IPS DF 6.9 (cell line): ENCODE measurements at regions not wholly inside any gene's neighbourhood (a gene's known extent, or its start where the extent isn't known, plus 50 kb on each side); places are given as distances from the start of the nearest gene placed in this dataset.

ENCODE experiments used
- DNase-seq: peaks from one replicate; pipeline ENCODE4 v3.0.0-alpha.2; 2013; ENCODE audit warnings: low read depth, low spot score
- H3K27ac ChIP-seq: one replicate; pipeline ENCODE4 v1.5.1; 2013; ENCODE audit warnings: low read length, control low read depth
- H3K27me3 ChIP-seq: 2 replicates; pipeline ENCODE4 v1.6.1; 2013; ENCODE audit warnings: mild to moderate bottlenecking, low read length; ENCODE audit not compliant: control insufficient read depth, insufficient read depth
- H3K36me3 ChIP-seq: 2 replicates; pipeline ENCODE4 v1.6.1; 2013; ENCODE audit warnings: low read length; ENCODE audit not compliant: control insufficient read depth, insufficient read depth
- H3K4me1 ChIP-seq: 2 replicates; pipeline ENCODE4 v1.6.1; 2013; ENCODE audit warnings: low read length; ENCODE audit not compliant: control insufficient read depth, insufficient read depth
- H3K4me3 ChIP-seq: 2 replicates; pipeline ENCODE4 v1.5.1; 2013; ENCODE audit warnings: mild to moderate bottlenecking, low read length
- H3K9me3 ChIP-seq: 2 replicates; pipeline ENCODE4 v1.6.1; 2013; ENCODE audit warnings: low read length, inconsistent platforms; ENCODE audit not compliant: control insufficient read depth, insufficient read depth
- WGBS: extraction: QIAGEN DNeasy Blood & Tissue Kit; methylation state at CpG from one replicate; pipeline ENCODE4 v1.1.7; 2013; ENCODE audit warnings: mixed read lengths, missing lambda C conversion rate; ENCODE audit not compliant: insufficient read length, insufficient coverage; 5-methylcytosine and 5-hydroxymethylcytosine counted together

GRCh38 chr5:66346869-66347268 lies 202.8 kb downstream of the SREK1 start:
- no peak for DNase-seq
- H3K4me1 ChIP-seq, result no peaks in the 10 kb centered on the region
- H3K4me3 ChIP-seq, result no peak overlapping the region
- H3K27ac ChIP-seq, result no peak overlapping the region
- no peaks in the 10 kb centered on the region for H3K27me3 ChIP-seq
- no CpG with 5 or more reads among the region's 6 CpGs for WGBS
- no peaks in the 10 kb centered on the region for H3K9me3 ChIP-seq
- H3K36me3 ChIP-seq, result no peaks in the 10 kb centered on the region

- H3K4me1 ChIP-seq, result no peaks in the 10 kb centered on the region
- WGBS, result no CpG with 5 or more reads among the region's 4 CpGs
- no peak for DNase-seq
- H3K27ac ChIP-seq, result no peak overlapping the region
- H3K27me3 ChIP-seq, result no peaks in the 10 kb centered on the region
- H3K9me3 ChIP-seq, result no peaks in the 10 kb centered on the region
- no peaks in the 10 kb centered on the region for H3K36me3 ChIP-seq
- no peak overlapping the region for H3K4me3 ChIP-seq
Observed at GRCh38 chr5:66348387-66349125, 204.5 kb downstream of the SREK1 start.

GRCh38 chr5:66351813-66352212 lies 207.7 kb downstream of the SREK1 start:
- Histone ChIP-seq H3K27ac (no peak overlapping the region), H3K4me1 (no peaks in the 10 kb centered on the region), H3K27me3 (no peaks in the 10 kb centered on the region), H3K36me3 (no peaks in the 10 kb centered on the region), H3K4me3 (no peak overlapping the region), H3K9me3 (no peaks in the 10 kb centered on the region)
- WGBS, result no CpG with 5 or more reads among the region's 1 CpG
- DNase-seq, result no peak

- Histone ChIP-seq H3K4me1 (no peaks in the 10 kb centered on the region), H3K36me3 (no peaks in the 10 kb centered on the region), H3K27ac (no peak overlapping the region), H3K27me3 (no peaks in the 10 kb centered on the region), H3K4me3 (no peak overlapping the region), H3K9me3 (no peaks in the 10 kb centered on the region)
- no peak for DNase-seq
- WGBS, result no CpG with 5 or more reads among the region's 2 CpGs
Observed at GRCh38 chr5:66353186-66353585, 209.1 kb downstream of the SREK1 start.

- H3K4me3 ChIP-seq, result no peak overlapping the region
- DNase-seq, result no peak
- no peaks in the 10 kb centered on the region for H3K4me1 ChIP-seq
- no peaks in the 10 kb centered on the region for H3K9me3 ChIP-seq
- no peaks in the 10 kb centered on the region for H3K27me3 ChIP-seq
- WGBS, result no CpG with 5 or more reads among the region's 2 CpGs
- H3K27ac ChIP-seq, result no peak overlapping the region
- H3K36me3 ChIP-seq, result no peaks in the 10 kb centered on the region
Observed at GRCh38 chr5:66354422-66354821, 210.3 kb downstream of the SREK1 start.

- H3K27me3 ChIP-seq, result no peaks in the 10 kb centered on the region
- no peaks in the 10 kb centered on the region for H3K9me3 ChIP-seq
- no peaks in the 10 kb centered on the region for H3K4me1 ChIP-seq
- no peak for DNase-seq
- no peak overlapping the region for H3K4me3 ChIP-seq
- no peaks in the 10 kb centered on the region for H3K36me3 ChIP-seq
- no CpG with 5 or more reads among the region's 3 CpGs for WGBS
- H3K27ac ChIP-seq, result no peak overlapping the region
Observed at GRCh38 chr5:66356011-66356565, 212.0 kb downstream of the SREK1 start.

GRCh38 chr5:66358741-66359140 lies 214.6 kb downstream of the SREK1 start:
- WGBS, result no CpG with 5 or more reads among the region's 3 CpGs
- H3K36me3 ChIP-seq, result no peaks in the 10 kb centered on the region
- no peaks in the 10 kb centered on the region for H3K27me3 ChIP-seq

GRCh38 chr5:66361070-66361469 lies 217.0 kb downstream of the SREK1 start:
- Histone ChIP-seq H3K4me3 (no peak overlapping the region), H3K4me1 (no peaks in the 10 kb centered on the region; the same call in 1 of the 2 replicates), H3K9me3 (no peaks in the 10 kb centered on the region), H3K27ac (no peak overlapping the region), H3K27me3 (no peaks in the 10 kb centered on the region), H3K36me3 (no peaks in the 10 kb centered on the region)
- no peak for DNase-seq
- no CpG with 5 or more reads among the region's 3 CpGs for WGBS

More at GRCh38 chr5:66358741-66359140, 214.6 kb downstream of the SREK1 start:
- H3K9me3 ChIP-seq, result no peaks in the 10 kb centered on the region
- no peaks in the 10 kb centered on the region for H3K4me1 ChIP-seq
- no peak overlapping the region for H3K27ac ChIP-seq
- H3K4me3 ChIP-seq, result no peak overlapping the region
- no peak for DNase-seq

GRCh38 chr5:66362046-66362445 lies 217.9 kb downstream of the SREK1 start:
- DNase-seq, result no peak
- WGBS, result no CpG with 5 or more reads among the region's 6 CpGs
- no peaks in the 10 kb centered on the region for H3K9me3 ChIP-seq
- H3K27me3 ChIP-seq, result no peaks in the 10 kb centered on the region
- no peak overlapping the region for H3K27ac ChIP-seq
- no peak overlapping the region for H3K4me3 ChIP-seq
- no peaks in the 10 kb centered on the region for H3K36me3 ChIP-seq
- H3K4me1 ChIP-seq, result no peaks in the 10 kb centered on the region; the same call in 1 of the 2 replicates

GRCh38 chr5:66362687-66363086 lies 218.6 kb downstream of the SREK1 start:
- H3K27ac ChIP-seq, result no peak overlapping the region

GRCh38 chr5:66363097-66363496 lies 219.0 kb downstream of the SREK1 start:
- DNase-seq, result no peak
- no peaks in the 10 kb centered on the region for H3K36me3 ChIP-seq
- H3K27me3 ChIP-seq, result no peaks in the 10 kb centered on the region
- H3K4me3 ChIP-seq, result no peak overlapping the region
- no CpG with 5 or more reads among the region's 2 CpGs for WGBS
- H3K4me1 ChIP-seq, result no peaks in the 10 kb centered on the region; the same call in 1 of the 2 replicates
- no peaks in the 10 kb centered on the region for H3K9me3 ChIP-seq
- no peak overlapping the region for H3K27ac ChIP-seq

More at GRCh38 chr5:66362687-66363086, 218.6 kb downstream of the SREK1 start:
- no peaks in the 10 kb centered on the region for H3K36me3 ChIP-seq
- no peaks in the 10 kb centered on the region for H3K9me3 ChIP-seq
- no peaks in the 10 kb centered on the region; the same call in 1 of the 2 replicates for H3K4me1 ChIP-seq
- no peaks in the 10 kb centered on the region for H3K27me3 ChIP-seq
- H3K4me3 ChIP-seq, result no peak overlapping the region
- no peak for DNase-seq
- WGBS, result no CpG with 5 or more reads among the region's 4 CpGs
